ENCODE measurements at regions not wholly inside any gene's neighbourhood (a gene's known extent, or its start where the extent isn't known, plus 50 kb on each side); places are given as distances from the start of the nearest gene placed in this dataset.

GRCh38 chr11:70954471-70954870, 297.9 kb downstream of the SHANK2 start:
- no peak for ATAC-seq (ENCODE audit: low read depth)
- Histone ChIP-seq H3K4me3 (ENCODE audit: severe bottlenecking) (no peak overlapping the region), H3K4me1 (ENCODE audit: insufficient read depth, poor library complexity, severe bottlenecking) (no peaks in the 10 kb centered on the region), H3K27ac (ENCODE audit: poor library complexity, severe bottlenecking) (no peak overlapping the region), H3K9me3 (ENCODE audit: severe bottlenecking) (no peaks in the 10 kb centered on the region), H3K27me3 (ENCODE audit: insufficient read depth, poor library complexity, severe bottlenecking) (no peaks in the 10 kb centered on the region), H3K36me3 (ENCODE audit: low read depth) (no peaks in the 10 kb centered on the region)
- DNase-seq (ENCODE audit: low spot score): no peak
- TF ChIP-seq CTCF (IDR thresholded peaks at IDR 0.05; ENCODE audit: poor library complexity, severe bottlenecking): no peak

Data from RWPE2 (cell line).